Fibroblast of skin of right quadriceps (primary cell): ENCODE measurements at regions not wholly inside any gene's neighbourhood (a gene's known extent, or its start where the extent isn't known, plus 50 kb on each side); places are given as distances from the start of the nearest gene placed in this dataset.

Experiments
- DNase-seq: peaks from one replicate; pipeline ENCODE4 v3.0.0-alpha.2; 2013

GRCh38 chr16:85466304-85466700 is 146.8 kb upstream of the GSE1 start:
- no peak for DNase-seq

DNA sequence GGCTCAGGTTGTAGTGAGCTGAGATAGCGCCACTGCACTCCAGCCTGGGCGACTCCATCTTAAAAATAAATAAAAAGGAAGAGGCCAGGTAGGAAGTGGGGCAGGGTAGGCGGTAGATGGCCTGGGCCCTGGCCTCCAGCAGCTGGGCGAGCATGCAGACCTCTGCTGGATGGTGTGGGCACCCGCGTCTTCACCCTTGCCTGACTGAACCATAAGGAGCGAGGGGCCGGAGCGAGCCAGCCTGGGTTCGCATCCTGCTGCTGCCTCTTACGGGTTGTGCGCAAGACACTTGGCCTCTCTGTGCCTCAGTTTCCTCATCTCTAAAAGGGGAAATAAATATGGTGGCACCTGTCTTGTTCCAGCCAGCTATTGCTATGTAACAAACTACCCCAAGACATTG is 146.1 kb upstream of the GSE1 start:
- DNase-seq, result no peak

DNA sequence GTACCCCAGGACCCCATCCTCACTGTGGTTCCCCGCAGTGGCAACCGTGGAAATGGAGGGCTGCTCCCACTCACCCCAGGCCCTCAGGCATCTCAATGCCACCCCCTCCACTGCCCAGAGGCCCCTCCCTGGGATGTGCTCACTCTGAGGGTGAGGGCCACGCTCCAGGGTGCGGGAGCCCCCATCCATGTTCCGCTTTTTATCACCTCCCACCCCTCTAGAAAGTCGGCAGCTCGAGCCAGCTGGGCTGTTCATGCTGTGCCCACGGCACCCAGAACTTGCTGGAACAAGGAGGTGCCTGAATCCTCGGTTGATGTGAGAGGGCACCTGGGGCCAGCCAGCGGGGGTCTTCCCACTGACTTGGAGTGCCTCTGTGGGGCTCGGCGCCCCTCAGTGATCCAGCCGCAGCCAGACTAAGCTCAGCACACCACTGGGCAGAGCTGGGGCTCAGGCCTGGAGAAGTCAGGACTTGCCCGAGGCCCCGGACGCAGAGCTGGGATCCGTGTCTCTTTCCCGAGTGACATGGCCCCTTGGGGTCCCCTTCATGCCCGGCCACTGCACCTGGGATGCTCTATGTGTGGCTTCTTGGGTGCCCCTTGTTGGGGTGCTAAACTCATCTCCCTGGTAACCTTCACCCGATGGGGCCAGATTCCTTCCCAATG is 143.1 kb upstream of the GSE1 start:
- no peak for DNase-seq

- DNase-seq, result no peak
Observed at GRCh38 chr16:85470873-85471272, 142.2 kb upstream of the GSE1 start.

DNA sequence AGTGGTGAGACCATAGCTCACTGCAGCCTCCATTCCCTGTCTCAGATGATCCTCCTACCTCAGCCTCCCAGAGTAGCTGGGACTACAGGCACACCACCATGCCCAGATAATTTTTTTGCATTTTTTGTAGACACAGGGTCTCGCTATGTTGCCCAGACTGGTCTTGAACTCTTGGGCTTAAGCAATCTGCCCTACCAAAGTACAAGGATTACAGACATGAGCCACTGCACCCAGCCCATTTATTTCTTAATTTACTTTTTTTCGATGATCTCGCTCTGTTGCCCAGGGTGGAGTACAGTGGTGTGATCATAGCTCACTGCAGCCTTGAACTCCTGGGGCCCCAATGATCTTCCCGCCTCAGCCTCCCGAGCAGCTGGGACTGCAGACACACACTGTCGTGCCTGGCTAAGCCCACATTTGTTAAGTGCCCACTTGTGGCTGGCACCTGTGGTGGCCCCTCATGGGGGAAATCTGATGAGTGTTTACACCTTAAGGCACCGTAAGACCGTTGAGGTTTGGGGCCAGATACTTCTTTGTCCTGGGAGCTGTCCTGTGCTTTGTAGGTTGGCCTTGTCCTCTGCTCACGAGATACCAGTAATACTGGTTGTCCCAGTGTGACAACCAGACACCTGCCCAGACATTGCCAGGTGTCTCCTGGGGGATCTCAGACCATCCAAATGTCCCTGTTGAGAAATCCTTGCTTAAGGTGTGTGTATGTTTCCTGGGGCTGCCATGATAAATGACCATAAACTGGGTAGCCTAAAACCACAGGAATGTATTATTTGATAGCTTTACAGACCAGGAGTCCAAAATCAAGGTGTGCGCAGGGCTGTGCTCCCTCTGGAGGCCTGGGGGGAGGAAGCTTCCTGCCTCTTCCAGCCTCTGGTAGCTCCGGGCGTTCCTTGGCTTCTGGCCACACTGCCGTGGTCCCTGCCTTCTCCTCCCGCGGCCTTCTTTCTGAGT is 141.4 kb upstream of the GSE1 start:
- no peak for DNase-seq

DNA sequence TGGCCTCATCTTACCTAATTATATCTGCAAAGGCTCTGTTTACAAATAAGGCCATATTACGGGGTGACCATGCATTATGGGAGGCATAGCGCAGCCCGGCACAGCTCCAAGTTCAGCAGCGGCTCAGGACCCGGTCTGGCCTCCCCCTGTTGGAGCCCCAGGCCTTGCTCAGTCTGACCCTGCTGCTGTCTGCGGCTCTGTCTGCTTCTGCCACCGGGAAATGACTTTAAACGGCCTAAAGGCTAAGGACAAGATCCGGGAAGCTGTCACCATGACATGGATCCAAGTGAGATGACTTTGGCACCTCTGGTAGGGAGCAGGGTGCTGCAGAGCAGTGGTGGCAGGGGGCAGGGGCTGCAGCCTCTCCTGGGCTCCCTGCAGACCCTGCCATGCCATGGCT is 140.6 kb upstream of the GSE1 start:
- DNase-seq, result no peak

DNA sequence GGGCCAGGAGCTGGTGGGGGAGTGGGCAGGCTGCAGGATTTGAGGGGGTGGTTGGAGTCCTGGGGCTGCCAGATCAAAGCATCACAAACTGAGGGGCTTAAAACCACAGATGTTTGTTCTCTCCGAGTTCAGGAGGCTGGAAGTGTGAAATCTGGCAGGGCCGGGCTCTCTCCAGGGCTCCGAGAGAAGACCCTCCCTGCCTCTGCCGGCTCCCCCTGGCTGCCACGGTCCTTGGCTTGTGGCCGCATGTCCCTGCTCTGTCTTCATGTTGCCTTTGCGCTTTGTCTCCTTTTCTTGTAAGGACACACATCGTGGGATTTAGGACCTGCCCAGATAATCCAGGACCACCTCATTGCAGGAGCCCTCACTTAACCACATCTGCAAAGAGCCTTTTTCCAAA is 139.8 kb upstream of the GSE1 start:
- DNase-seq, result no peak

DNA sequence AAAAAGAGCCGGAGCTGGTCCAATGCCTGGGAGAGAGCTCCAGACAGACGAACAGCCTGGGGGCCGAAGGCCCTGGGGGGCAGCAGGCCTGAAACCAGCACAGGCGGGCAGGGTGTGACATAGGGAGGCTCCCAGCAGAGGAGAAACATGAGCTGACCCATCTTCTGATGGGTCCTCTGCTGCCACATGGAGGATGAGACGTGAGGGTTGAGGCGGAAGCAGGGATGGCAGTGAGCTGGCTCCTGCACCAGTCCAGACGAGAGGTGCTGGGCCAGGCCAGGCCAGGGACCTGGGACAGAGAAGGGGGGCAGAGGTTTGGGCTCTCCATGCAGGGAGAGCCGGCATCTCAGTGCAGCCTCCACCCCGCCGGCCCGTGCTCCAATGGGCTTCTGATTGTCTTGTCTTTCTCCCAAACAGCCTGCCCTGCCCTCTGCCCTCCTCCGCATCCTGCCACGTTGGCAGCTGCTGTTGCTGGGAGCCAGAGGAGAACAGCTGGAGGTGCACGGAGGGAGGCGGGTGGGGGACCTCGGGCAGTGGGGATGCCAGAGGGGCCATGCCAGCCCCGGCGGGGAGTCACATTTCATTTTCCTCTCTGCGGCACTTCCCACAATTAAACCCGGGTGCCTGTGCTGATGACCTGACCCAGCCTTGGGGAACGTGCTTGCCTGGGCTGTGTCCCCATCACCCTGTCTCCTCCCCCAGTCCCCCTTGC is 139.1 kb upstream of the GSE1 start:
- DNase-seq, result no peak

- DNase-seq, result no peak
Observed at GRCh38 chr16:85474621-85475217, 138.4 kb upstream of the GSE1 start.

GRCh38 chr16:85475233-85475632 is 137.9 kb upstream of the GSE1 start:
- DNase-seq, result no peak

DNA sequence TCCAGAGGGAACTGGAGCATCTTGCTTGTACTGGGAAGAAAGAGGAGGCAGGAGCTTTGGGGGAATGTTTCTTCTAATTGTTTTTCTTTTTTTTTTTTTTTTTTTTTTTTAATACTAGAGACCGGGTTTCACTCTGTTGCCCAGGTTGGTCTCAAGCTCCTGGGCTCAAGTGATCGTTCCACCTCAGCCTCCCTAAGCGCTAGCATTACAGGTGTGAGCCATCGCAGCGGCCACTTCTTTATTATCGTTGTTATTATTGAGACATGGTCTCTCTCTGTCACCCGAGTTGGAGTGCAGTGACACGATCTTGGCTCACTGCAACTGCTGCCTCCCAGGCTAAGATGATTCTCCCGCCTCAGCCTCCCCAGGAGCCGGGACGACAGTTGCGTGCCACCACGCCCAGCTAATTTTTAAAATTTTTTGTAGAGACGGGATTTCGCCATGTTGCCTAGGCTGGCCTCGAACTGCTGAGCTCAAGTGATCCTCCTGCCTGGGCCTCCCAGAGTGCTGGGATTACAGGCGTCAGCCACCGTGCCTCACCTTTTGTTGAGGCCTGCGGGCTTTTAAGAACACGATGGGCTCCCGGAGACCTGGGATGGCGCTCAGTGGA is 137.3 kb upstream of the GSE1 start:
- DNase-seq, result no peak

DNA sequence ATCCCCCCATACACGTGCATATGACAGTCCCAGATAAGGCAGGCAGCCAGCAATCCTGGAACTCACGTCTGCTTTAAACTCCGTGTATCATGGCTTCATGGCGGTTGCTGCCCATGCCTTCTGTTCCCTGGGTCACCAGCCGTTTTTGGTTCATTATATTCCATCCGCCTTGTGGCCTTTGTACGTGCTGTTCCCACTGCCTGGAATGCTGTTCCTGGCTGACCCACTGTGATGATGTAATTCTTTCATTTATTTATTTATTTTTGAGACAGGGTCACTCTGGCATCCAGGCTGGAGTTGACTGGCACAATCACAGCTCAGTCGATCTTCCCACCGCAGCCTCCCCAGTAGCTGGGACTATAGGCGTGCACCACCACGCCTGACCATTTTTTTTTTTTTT is 136.7 kb upstream of the GSE1 start:
- no peak for DNase-seq

DNA sequence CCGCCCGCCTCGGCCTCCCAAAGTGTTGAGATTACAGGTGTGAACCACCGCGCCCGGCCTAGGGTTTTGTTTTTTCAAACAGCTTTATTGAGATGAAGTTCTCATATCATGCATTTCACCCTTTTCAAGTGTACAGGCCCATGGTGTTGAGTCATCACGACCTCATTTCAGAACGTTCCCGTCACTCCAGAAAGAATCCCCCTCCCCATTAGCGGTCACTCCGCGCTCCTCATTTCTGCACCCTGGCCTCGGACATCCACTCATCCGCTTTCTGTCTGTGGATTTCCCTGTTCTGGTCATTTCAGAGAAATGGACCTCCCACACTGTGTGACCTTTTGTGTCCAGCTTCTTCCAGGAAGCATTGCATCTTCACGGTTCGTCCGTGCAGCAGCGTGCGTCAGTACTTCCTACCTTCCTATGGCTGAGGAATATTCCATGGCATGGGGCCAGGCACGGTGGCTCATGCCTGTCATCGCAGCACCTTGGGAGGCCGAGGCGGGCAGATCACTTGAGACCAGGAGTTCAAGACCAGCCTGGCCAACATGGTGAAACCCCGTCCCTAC is 135.2 kb upstream of the GSE1 start:
- no peak for DNase-seq

- DNase-seq, result no peak
Observed at GRCh38 chr16:85479972-85480726, 133.0 kb upstream of the GSE1 start.

GRCh38 chr16:85480727-85481101 is 132.4 kb upstream of the GSE1 start:
- no peak for DNase-seq

DNA sequence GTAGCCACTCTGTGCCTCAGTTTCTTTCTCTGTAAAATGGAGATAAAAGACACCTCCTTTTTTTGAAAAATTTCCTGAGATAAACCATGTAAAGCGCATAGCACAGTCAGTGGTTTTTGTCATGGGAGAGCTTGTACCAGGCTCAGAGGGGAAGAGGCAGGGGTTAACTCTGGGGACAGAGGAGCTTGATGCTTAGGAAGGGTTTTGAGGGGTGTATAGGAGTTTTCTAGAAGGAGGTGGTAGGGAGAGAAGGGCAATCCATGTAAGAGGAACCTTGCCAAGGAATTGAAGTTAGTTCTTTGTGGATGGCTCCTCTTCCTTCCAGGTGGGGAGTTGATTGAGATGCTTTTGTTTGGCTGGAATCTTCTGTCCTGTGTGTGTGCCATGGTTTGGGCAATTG is 131.9 kb upstream of the GSE1 start:
- no peak for DNase-seq

DNA sequence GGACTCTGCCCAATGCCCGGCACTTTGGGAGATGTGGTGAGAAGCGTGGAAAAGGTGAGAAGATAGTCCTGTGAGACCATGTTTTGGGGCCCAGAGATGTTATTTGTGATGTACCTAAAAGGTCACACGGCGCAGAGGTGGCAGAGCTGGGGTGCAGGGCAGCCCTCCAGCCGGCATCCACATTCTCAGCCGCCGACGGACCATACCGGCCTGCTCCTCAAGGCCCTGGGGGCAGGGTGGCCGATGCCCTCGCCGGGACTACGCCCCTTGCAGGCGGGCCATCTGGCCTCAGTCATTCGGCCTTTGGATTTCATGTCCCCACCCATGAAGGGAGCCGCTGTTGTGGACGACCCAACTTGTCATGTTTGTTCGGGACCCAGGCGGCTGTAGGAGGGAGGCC is 131.4 kb upstream of the GSE1 start:
- DNase-seq, result no peak

DNA sequence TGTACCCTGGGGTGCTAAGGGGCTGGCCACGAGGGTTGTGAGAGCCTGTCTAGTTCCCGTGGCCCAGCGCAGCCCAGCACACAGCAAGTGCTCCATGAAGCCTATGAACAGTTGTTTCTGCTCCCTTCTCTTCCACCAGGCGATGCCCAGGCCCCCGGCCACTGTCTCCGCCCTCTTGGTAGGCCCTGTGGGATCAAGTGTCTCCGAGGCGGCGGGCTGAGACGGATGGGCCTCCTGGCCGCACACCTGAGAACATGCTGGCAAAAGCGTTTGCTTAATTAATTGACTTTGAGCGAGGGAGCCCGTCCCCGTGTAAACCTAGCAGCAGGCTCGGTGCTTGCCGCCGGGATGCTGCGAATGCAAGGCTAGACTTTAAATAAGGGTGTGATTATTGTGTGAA is 129.7 kb upstream of the GSE1 start:
- no peak for DNase-seq

DNA sequence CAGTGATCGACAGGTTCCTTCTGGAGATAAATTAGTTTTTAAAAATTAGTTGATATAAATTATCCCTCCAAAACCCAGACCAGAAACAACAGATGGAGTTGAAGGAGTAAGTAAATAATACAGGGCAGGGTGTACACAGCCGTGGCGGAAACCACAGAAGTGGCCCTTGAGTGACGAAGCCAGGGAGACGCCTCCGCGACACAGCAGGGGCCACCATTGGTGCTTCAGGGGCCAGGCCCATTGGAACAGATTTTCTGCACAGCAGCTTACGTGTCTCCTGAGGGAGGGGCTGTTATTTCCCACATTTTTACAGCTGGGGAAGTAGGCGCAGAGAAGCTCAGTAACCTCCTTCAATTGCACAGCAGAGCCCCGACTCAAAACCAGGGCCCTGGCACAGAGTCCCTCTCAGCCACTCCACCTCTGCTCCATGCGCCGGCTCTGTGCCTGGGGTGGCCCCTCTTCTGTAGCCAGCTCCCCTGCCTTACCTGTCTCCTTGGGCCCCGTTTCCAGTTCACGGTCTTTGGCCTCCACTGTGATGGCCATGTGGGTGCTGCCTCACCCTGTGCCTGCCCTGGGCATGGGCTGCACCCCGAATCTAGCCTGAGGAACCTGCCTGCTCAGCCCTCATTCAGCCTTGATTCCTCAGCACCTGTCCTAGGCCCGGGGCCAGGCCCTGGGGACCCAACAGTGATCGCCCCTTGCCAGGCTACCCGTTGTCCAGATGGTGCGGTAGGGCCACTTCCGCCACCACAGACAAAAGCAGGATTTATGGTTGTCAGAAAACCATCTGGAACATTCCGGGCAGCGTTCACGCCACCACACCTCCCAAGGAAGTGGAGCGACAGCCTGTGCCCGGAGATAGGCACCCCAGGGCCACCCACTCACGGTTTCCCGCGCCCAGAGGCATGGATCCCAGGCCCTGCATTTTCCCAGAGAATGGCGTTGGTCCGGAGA is 128.5 kb upstream of the GSE1 start:
- no peak for DNase-seq

DNA sequence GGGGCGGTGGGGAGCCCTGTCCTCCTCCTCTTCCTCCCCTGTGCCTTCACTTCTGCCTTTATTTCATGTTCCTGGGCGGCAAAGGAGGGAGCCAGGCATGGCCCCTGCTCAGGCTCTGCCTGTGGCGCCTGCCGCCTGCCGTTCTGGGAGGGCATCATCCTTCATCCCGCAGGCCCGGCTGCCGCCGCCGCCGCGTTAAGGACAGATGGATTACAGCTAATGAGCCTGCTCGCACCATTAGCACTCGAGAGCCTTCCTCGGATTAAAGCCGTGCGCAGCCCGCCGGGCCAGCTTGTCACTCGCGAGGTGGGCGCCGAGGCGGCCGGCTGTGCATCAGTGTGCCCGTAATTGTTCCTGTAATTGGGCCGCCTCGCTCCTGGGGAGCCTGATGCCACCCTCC is 127.7 kb upstream of the GSE1 start:
- no peak for DNase-seq
